GM10248 (cell line): ENCODE measurements at regions not wholly inside any gene's neighbourhood (a gene's known extent, or its start where the extent isn't known, plus 50 kb on each side); places are given as distances from the start of the nearest gene placed in this dataset.
A peak's percentile ranks its signal among the peaks of the same experiment; 100 is the strongest.

Experiments used
- CTCF ChIA-PET: fragments of 300-600 bp; sonication (Branson Sonifier 250); formaldehyde crosslinking; extraction: SDS; loops from one replicate; lab custom pipeline; 2021; ENCODE audit warnings: antibody characterized with exemption; lab: Yijun Ruan, JAX
- POLR2A ChIA-PET: fragments of 350-650 bp; sonication (Branson Sonifier 250); formaldehyde crosslinking; extraction: SDS; loops from one replicate; lab custom pipeline; 2020; ENCODE audit warnings: antibody characterized with exemption; lab: Yijun Ruan, JAX
- DNase-seq: peaks from one replicate; pipeline ENCODE4 v3.0.0; 2012; ENCODE audit errors: extremely low spot score
- CTCF ChIP-seq: IDR thresholded peaks from 2 replicates; pipeline ENCODE4 v1.5.1; 2012; ENCODE audit warnings: mild to moderate bottlenecking, low read depth; ENCODE audit errors: extremely low read depth, missing control alignments, control extremely low read depth

GRCh38 chr17:68172461-68172954 lies 75.3 kb upstream of the AMZ2 start:
- peak; percentile 34 for DNase-seq
- ChIA-PET CTCF (interaction anchor here (0.7 to 4.4 kb wide), 31 partner anchors 9 to 441 kb away, joined by 3 to 50 read pairs (median 5); partner anchors contain the start of gene WIPI1), POLR2A (no interaction called here)
- TF ChIP-seq CTCF, result peak; percentile 96

- TF ChIP-seq CTCF, result no peak
- POLR2A ChIA-PET, result no interaction called here
- CTCF ChIA-PET, result no interaction called here
- no peak for DNase-seq
These were observed 72.4 kb upstream of the AMZ2 start for GRCh38 chr17:68175416-68175815.

- no peak for DNase-seq
- CTCF ChIA-PET, result interaction anchor here (0.7 to 3.0 kb wide), 10 partner anchors 9 to 291 kb away, joined by 3 to 26 read pairs (median 3); no protein-coding TSS in a partner anchor
- TF ChIP-seq CTCF, result no peak
- POLR2A ChIA-PET, result no interaction called here
These were observed 71.9 kb upstream of the AMZ2 start for GRCh38 chr17:68175905-68176304.

GRCh38 chr17:68176718-68177117 lies 71.1 kb upstream of the AMZ2 start:
- CTCF ChIA-PET, result interaction anchor here (0.7 to 3.0 kb wide), 12 partner anchors 10 to 291 kb away, joined by 3 to 26 read pairs (median 3); no protein-coding TSS in a partner anchor
- no peak for DNase-seq
- POLR2A ChIA-PET, result no interaction called here
- TF ChIP-seq CTCF, result no peak

GRCh38 chr17:68178831-68179230 lies 69.0 kb upstream of the AMZ2 start:
- no peak for DNase-seq
- TF ChIP-seq CTCF, result no peak
- ChIA-PET POLR2A (no interaction called here), CTCF (interaction anchor here (3.0 kb wide), 1 partner anchor 21 kb away, joined by 26 read pairs; no protein-coding TSS in a partner anchor)

GRCh38 chr17:68179236-68179925 lies 68.5 kb upstream of the AMZ2 start:
- TF ChIP-seq CTCF, result no peak
- POLR2A ChIA-PET, result no interaction called here
- CTCF ChIA-PET, result interaction anchor here (1.1 to 7.9 kb wide), 4 partner anchors 8 to 257 kb away, joined by 3 to 83 read pairs (median 27); no protein-coding TSS in a partner anchor
- no peak for DNase-seq
